ENCODE measurements at regions not wholly inside any gene's neighbourhood (a gene's known extent, or its start where the extent isn't known, plus 50 kb on each side); places are given as distances from the start of the nearest gene placed in this dataset.

DNA sequence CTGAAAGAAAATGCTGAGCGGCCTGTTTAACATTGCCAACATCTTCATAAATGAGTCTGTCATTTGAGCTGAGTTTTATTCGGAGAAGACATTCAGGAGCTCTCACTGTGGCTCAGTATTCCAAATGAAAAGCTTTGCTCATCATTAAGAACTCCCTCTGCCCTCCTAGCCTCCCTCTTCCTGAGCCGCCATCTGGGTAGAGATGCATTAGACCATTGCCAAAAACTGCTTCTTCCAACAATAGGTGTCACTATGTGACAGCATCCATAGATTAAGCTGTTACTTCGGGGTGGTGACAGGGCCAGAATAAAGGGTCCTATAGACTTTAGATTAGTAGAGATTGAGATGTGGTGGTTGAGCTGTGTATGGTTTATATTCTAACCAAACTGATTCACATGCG lies 501.4 kb upstream of the NR2F2 start:
- no peaks in the 10 kb centered on the region for H3K9me3 ChIP-seq (ENCODE audit: control insufficient read depth, low read depth, low read length)
- H3K79me2 ChIP-seq (ENCODE audit: control insufficient read depth, insufficient read depth, low read length): no peaks in the 10 kb centered on the region
- no peaks in the 10 kb centered on the region for H3K27me3 ChIP-seq (ENCODE audit: control insufficient read depth, extremely low read depth, insufficient read depth, low read length)
- no peak for FAIRE-seq
- dilution Hi-C loops (cut with MboI; ENCODE audit: extremely low pct_ligation_motif_present, low sequenced_read_pairs): no loop called here
- no peaks in the 10 kb centered on the region for H3K4me1 ChIP-seq (ENCODE audit: control insufficient read depth, extremely low read depth, insufficient read depth, low read length)
- H2AFZ ChIP-seq (ENCODE audit: control insufficient read depth, low read length): no peak overlapping the region
- no peak for TF ChIP-seq EZH2 (IDR thresholded peaks at IDR 0.05; ENCODE audit: low read length)
- TF ChIP-seq, protein P1, sequence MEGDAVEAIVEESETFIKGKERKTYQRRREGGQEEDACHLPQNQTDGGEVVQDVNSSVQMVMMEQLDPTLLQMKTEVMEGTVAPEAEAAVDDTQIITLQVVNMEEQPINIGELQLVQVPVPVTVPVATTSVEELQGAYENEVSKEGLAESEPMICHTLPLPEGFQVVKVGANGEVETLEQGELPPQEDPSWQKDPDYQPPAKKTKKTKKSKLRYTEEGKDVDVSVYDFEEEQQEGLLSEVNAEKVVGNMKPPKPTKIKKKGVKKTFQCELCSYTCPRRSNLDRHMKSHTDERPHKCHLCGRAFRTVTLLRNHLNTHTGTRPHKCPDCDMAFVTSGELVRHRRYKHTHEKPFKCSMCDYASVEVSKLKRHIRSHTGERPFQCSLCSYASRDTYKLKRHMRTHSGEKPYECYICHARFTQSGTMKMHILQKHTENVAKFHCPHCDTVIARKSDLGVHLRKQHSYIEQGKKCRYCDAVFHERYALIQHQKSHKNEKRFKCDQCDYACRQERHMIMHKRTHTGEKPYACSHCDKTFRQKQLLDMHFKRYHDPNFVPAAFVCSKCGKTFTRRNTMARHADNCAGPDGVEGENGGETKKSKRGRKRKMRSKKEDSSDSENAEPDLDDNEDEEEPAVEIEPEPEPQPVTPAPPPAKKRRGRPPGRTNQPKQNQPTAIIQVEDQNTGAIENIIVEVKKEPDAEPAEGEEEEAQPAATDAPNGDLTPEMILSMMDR (optimal IDR thresholded peaks at IDR 0.05 in 1 of 3, IDR thresholded peaks at IDR 0.05 in 1 of 3, conservative IDR thresholded peaks at IDR 0.05 in 1 of 3; ENCODE audit: extremely low read depth in 1 of 3, insufficient read depth in 2 of 3, low read length in 3 of 3): no peak
- no peak overlapping the region for H3K9ac ChIP-seq (ENCODE audit: control insufficient read depth, extremely low read depth, insufficient read depth, low read length)
- H3K4me2 ChIP-seq (ENCODE audit: control insufficient read depth, extremely low read depth, insufficient read depth, low read depth, low read length): no peak overlapping the region
- DNase-seq (ENCODE audit: low read depth, low spot score): no peak
- no peak overlapping the region for H3K4me3 ChIP-seq (ENCODE audit: control insufficient read depth in 2 of 3, extremely low read depth in 1 of 3, insufficient read depth in 2 of 3, low read depth in 1 of 3, low read length in 3 of 3)
- H3K27ac ChIP-seq (ENCODE audit: control insufficient read depth, insufficient read depth, low read length): no peak overlapping the region
- no peaks in the 10 kb centered on the region for H4K20me1 ChIP-seq (ENCODE audit: control insufficient read depth, extremely low read depth, insufficient read depth, low read length)
- no peaks in the 10 kb centered on the region for H3K36me3 ChIP-seq (ENCODE audit: control insufficient read depth in 2 of 2, extremely low read depth in 1 of 2, insufficient read depth in 2 of 2, low read length in 2 of 2)
- H3K9me1 ChIP-seq (ENCODE audit: control insufficient read depth, extremely low read depth, insufficient read depth, low read length): no peaks in the 10 kb centered on the region

DNA sequence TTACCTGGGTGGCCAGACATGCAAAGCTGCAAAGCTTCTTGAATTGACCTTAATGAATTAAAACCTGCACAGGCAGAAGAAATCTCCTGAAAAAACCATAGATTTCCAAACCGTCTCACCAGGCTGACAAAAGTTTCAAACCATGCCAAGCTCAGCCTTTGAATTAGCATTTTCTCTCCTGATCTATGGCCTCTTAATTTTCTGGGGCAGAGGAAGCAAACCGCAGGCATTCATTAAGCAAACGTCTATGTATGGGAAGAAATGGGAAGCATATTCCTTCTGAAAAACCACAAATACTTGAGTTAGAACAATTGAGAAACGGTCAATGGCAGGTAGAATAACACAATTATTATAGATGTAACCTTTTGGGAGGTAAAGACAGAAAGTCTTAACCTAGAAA lies 500.2 kb upstream of the NR2F2 start:
- Histone ChIP-seq H3K9me3 (ENCODE audit: control insufficient read depth, low read depth, low read length) (no peaks in the 10 kb centered on the region), H3K4me1 (ENCODE audit: control insufficient read depth, extremely low read depth, insufficient read depth, low read length) (no peaks in the 10 kb centered on the region), H3K27ac (ENCODE audit: control insufficient read depth, insufficient read depth, low read length) (no peak overlapping the region), H3K36me3 (ENCODE audit: control insufficient read depth in 2 of 2, extremely low read depth in 1 of 2, insufficient read depth in 2 of 2, low read length in 2 of 2) (no peaks in the 10 kb centered on the region), H3K4me3 (ENCODE audit: control insufficient read depth in 2 of 3, extremely low read depth in 1 of 3, insufficient read depth in 2 of 3, low read depth in 1 of 3, low read length in 3 of 3) (no peak overlapping the region), H3K79me2 (ENCODE audit: control insufficient read depth, insufficient read depth, low read length) (no peaks in the 10 kb centered on the region), H2AFZ (ENCODE audit: control insufficient read depth, low read length) (no peak overlapping the region), H3K9me1 (ENCODE audit: control insufficient read depth, extremely low read depth, insufficient read depth, low read length) (no peaks in the 10 kb centered on the region), H3K4me2 (ENCODE audit: control insufficient read depth, extremely low read depth, insufficient read depth, low read depth, low read length) (no peak overlapping the region), H4K20me1 (ENCODE audit: control insufficient read depth, extremely low read depth, insufficient read depth, low read length) (no peaks in the 10 kb centered on the region), H3K27me3 (ENCODE audit: control insufficient read depth, extremely low read depth, insufficient read depth, low read length) (no peaks in the 10 kb centered on the region), H3K9ac (ENCODE audit: control insufficient read depth, extremely low read depth, insufficient read depth, low read length) (no peak overlapping the region)
- no peak for FAIRE-seq
- DNase-seq (ENCODE audit: low read depth, low spot score): no peak
- TF ChIP-seq, protein P1 (optimal IDR thresholded peaks at IDR 0.05 in 1 of 3, IDR thresholded peaks at IDR 0.05 in 1 of 3, conservative IDR thresholded peaks at IDR 0.05 in 1 of 3; ENCODE audit: extremely low read depth in 1 of 3, insufficient read depth in 2 of 3, low read length in 3 of 3): no peak
- dilution Hi-C loops (cut with MboI; ENCODE audit: extremely low pct_ligation_motif_present, low sequenced_read_pairs): no loop called here

Measured in keratinocyte (primary cell).